Brain microvascular endothelial cell (primary cell): ENCODE measurements at regions not wholly inside any gene's neighbourhood (a gene's known extent, or its start where the extent isn't known, plus 50 kb on each side); places are given as distances from the start of the nearest gene placed in this dataset.

Experiments used
- DNase-seq: peaks from one replicate; pipeline ENCODE4 v3.0.0-alpha.2; 2020
- H3K27ac ChIP-seq: fragments of 250-450 bp; sonication (Bioruptor Pico); 2 replicates; pipeline ENCODE4 v1.5.1; 2020; ENCODE audit warnings: mild to moderate bottlenecking, moderate library complexity
- H3K27me3 ChIP-seq: fragments of 250-450 bp; sonication (Bioruptor Pico); replicated peaks from 2 replicates; pipeline ENCODE4 v1.5.1; 2020; ENCODE audit warnings: mild to moderate bottlenecking
- H3K36me3 ChIP-seq: fragments of 250-450 bp; sonication (Bioruptor Pico); replicated peaks from 2 replicates; pipeline ENCODE4 v1.5.1; 2020; ENCODE audit warnings: mild to moderate bottlenecking
- H3K4me3 ChIP-seq: 2 replicates; pipeline ENCODE4 v1.5.1; 2011; ENCODE audit warnings: low read depth, mild to moderate bottlenecking, control low read depth, low read length, moderate library complexity
- CTCF ChIP-seq: IDR thresholded peaks from 2 replicates; pipeline ENCODE4 v1.5.1; 2011; ENCODE audit warnings: low read depth, mild to moderate bottlenecking, moderate library complexity, low read length, control low read depth, inconsistent platforms; ENCODE audit errors: missing control alignments
- in situ Hi-C: cut with HindIII; loops from 2 replicates; pipeline ENCODE4 v1.10.0; 2017; ENCODE audit warnings: low sequenced_read_pairs, low pct_ligation_motif_present

- in situ Hi-C loops: no loop called here
- Histone ChIP-seq H3K27me3 (no peaks in the 10 kb centered on the region), H3K27ac (no peak overlapping the region), H3K36me3 (no peaks in the 10 kb centered on the region), H3K4me3 (no peak overlapping the region)
- no peak for TF ChIP-seq CTCF
- DNase-seq: no peak
Observed at GRCh38 chr7:121669144-121669543, 203.8 kb upstream of the PTPRZ1 start.

GRCh38 chr7:121666306-121666705 is 206.7 kb upstream of the PTPRZ1 start:
- Histone ChIP-seq H3K36me3 (no peaks in the 10 kb centered on the region), H3K4me3 (no peak overlapping the region), H3K27me3 (no peaks in the 10 kb centered on the region), H3K27ac (no peak overlapping the region)
- no peak for DNase-seq
- in situ Hi-C loops: no loop called here
- TF ChIP-seq CTCF: no peak

GRCh38 chr7:121643320-121643719 is 229.6 kb upstream of the PTPRZ1 start:
- no peak overlapping the region for H3K4me3 ChIP-seq
- no peaks in the 10 kb centered on the region for H3K27me3 ChIP-seq
- in situ Hi-C loops: no loop called here
- H3K27ac ChIP-seq: no peak overlapping the region
- no peak for TF ChIP-seq CTCF
- H3K36me3 ChIP-seq: no peaks in the 10 kb centered on the region
- no peak for DNase-seq

GRCh38 chr7:121639705-121640104 is 233.3 kb upstream of the PTPRZ1 start:
- TF ChIP-seq CTCF: no peak
- Histone ChIP-seq H3K36me3 (no peaks in the 10 kb centered on the region), H3K4me3 (no peak overlapping the region), H3K27me3 (no peaks in the 10 kb centered on the region), H3K27ac (no peak overlapping the region)
- no peak for DNase-seq
- in situ Hi-C loops: no loop called here

GRCh38 chr7:121638286-121638685 is 234.7 kb upstream of the PTPRZ1 start:
- H3K27ac ChIP-seq: no peak overlapping the region
- no peak overlapping the region for H3K4me3 ChIP-seq
- no peak for TF ChIP-seq CTCF
- in situ Hi-C loops: no loop called here
- DNase-seq: no peak
- H3K36me3 ChIP-seq: no peaks in the 10 kb centered on the region
- no peaks in the 10 kb centered on the region for H3K27me3 ChIP-seq

- in situ Hi-C loops: no loop called here
Observed at GRCh38 chr7:121634356-121634755, 238.2 kb upstream of the FAM3C start.

More at GRCh38 chr7:121634356-121634755, 238.2 kb upstream of the FAM3C start:
- no peak for TF ChIP-seq CTCF
- DNase-seq: no peak
- H3K27me3 ChIP-seq: no peaks in the 10 kb centered on the region
- no peak overlapping the region for H3K4me3 ChIP-seq
- no peak overlapping the region for H3K27ac ChIP-seq
- H3K36me3 ChIP-seq: no peaks in the 10 kb centered on the region
